ENCODE measurements at regions not wholly inside any gene's neighbourhood (a gene's known extent, or its start where the extent isn't known, plus 50 kb on each side); places are given as distances from the start of the nearest gene placed in this dataset.

DNA sequence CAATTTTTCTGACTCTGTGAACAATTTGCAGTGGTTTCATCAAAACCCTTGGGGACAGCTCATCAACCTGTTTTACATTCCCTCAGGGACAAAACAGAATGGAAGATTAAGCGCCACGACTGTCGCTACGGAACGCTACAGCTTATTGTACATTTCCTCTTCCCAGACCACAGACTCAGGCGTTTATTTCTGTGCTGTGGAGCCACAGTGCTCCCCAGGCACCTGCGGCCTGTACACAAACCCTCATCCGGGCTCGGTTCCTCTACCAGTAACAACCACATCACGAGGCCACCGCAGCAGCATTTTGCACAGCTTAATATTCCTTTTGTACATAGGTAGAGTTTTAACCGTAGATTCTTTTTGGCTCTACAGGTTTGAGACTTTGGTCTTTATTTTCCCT, 397.4 kb upstream of the OR4E1 start:
- no peak for DNase-seq (ENCODE audit: low read depth, low spot score)
- no peaks in the 10 kb centered on the region for H3K9me3 ChIP-seq (ENCODE audit: control insufficient read depth, insufficient read depth, low read length)
- no peak overlapping the region for H3K4me3 ChIP-seq (ENCODE audit: low read depth, low read length)
- ChIA-PET CTCF (no interaction called here), POLR2A (no interaction called here)
- TF ChIP-seq, protein P1, sequence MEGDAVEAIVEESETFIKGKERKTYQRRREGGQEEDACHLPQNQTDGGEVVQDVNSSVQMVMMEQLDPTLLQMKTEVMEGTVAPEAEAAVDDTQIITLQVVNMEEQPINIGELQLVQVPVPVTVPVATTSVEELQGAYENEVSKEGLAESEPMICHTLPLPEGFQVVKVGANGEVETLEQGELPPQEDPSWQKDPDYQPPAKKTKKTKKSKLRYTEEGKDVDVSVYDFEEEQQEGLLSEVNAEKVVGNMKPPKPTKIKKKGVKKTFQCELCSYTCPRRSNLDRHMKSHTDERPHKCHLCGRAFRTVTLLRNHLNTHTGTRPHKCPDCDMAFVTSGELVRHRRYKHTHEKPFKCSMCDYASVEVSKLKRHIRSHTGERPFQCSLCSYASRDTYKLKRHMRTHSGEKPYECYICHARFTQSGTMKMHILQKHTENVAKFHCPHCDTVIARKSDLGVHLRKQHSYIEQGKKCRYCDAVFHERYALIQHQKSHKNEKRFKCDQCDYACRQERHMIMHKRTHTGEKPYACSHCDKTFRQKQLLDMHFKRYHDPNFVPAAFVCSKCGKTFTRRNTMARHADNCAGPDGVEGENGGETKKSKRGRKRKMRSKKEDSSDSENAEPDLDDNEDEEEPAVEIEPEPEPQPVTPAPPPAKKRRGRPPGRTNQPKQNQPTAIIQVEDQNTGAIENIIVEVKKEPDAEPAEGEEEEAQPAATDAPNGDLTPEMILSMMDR (IDR thresholded peaks at IDR 0.05; ENCODE audit: low read depth, low read length): no peak
- H3K27me3 ChIP-seq (ENCODE audit: control insufficient read depth, insufficient read depth, low read length): no peaks in the 10 kb centered on the region
- H3K27ac ChIP-seq (ENCODE audit: low read depth, low read length): no peak overlapping the region

DNA sequence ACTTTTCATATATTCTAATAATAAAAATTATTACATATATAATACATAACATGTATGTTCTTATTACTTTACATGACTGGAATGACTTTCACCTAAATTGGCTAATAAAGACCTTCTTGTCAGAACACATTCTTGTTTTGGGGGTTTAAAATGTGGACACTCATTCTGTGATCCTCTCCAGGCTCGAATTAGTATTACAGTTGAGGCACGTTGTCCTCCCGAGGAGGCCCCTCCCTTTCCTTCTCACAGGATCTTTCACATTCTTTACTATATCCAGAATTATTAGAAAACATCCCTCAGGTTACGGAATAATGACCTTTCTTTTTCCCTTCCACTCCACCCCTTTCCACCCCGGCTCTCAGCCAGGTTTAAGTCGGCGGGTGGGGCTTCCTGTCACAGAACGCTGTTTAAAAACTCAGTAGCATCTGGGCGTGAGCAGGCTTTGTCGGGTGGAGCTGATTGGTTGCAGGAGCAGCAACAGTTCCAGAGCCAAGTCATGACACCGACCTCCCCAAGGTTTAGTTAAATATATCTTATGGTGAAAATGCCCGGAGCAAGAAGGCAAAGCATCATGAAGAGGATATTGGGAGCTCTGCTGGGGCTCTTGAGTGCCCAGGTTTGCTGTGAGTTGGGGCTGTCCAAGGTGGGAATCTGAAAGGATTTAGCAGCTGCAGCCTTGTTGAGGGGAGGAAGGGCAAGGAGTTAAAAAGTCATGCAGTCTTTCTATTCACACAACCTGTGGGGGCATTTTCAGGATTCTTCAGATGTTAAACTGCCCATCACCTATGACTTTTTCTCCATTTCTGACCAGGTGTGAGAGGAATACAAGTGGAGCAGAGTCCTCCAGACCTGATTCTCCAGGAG, 396.7 kb upstream of the OR4E1 start:
- Histone ChIP-seq H3K27ac (ENCODE audit: low read depth, low read length) (no peak overlapping the region), H3K9me3 (ENCODE audit: control insufficient read depth, insufficient read depth, low read length) (no peaks in the 10 kb centered on the region), H3K4me3 (ENCODE audit: low read depth, low read length) (no peak overlapping the region), H3K27me3 (ENCODE audit: control insufficient read depth, insufficient read depth, low read length) (no peaks in the 10 kb centered on the region)
- ChIA-PET POLR2A (no interaction called here), CTCF (no interaction called here)
- DNase-seq (ENCODE audit: low read depth, low spot score): no peak
- TF ChIP-seq, protein P1 (IDR thresholded peaks at IDR 0.05; ENCODE audit: low read depth, low read length): no peak

DNA sequence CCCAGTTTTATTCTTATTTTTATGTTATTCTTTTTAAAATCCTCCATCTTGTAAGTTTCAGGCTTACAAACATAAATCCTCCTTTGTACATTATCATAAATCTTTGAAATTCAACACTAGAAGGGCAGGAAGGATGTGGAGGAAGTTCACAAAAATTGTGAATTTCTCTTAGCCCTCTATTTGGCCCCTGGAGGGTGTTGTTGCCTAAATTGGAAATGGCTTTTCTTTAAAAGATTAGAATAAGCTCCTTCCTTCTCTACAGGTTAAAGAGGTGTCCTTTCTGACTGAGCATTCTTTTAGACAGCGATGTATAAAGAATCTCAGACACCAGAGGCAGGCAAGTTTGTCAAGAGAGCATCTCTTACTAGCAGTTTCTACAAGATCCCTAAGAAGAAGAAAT, 391.7 kb upstream of the OR4E1 start:
- POLR2A ChIA-PET: no interaction called here

DNA sequence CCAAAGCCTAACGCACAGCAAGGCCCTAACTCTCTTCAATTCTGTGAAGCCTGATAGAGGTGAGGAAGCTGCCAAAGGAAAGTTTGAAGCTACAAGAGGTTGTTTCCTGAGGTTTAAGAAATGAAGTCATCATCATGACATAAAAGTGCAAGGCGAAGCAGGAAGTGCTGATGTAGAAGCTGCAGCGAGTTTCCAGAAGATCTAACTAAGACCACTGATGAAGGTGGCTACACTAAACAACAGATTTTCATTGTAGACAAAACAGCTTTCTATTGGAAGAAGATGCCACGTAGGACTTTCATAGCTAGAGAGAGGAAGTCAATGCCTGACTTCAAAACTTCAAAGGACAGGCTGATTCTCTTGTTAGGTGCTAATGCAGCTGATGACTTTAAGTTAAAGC, 385.6 kb upstream of the OR4E1 start:
- Histone ChIP-seq H3K27me3 (ENCODE audit: control insufficient read depth, insufficient read depth, low read length) (no peaks in the 10 kb centered on the region), H3K9me3 (ENCODE audit: control insufficient read depth, insufficient read depth, low read length) (no peaks in the 10 kb centered on the region), H3K27ac (ENCODE audit: low read depth, low read length) (no peak overlapping the region), H3K4me3 (ENCODE audit: low read depth, low read length) (no peak overlapping the region)
- DNase-seq (ENCODE audit: low read depth, low spot score): no peak
- TF ChIP-seq, protein P1 (IDR thresholded peaks at IDR 0.05; ENCODE audit: low read depth, low read length): no peak
- ChIA-PET POLR2A (no interaction called here), CTCF (interaction anchor here (1.3 kb wide), 1 partner anchor 141 kb away, joined by 3 read pairs; no protein-coding TSS in a partner anchor)

More for the DNA sequence above, 391.7 kb upstream of the OR4E1 start:
- DNase-seq (ENCODE audit: low read depth, low spot score): no peak
- Histone ChIP-seq H3K9me3 (ENCODE audit: control insufficient read depth, insufficient read depth, low read length) (no peaks in the 10 kb centered on the region), H3K4me3 (ENCODE audit: low read depth, low read length) (no peak overlapping the region), H3K27me3 (ENCODE audit: control insufficient read depth, insufficient read depth, low read length) (no peaks in the 10 kb centered on the region), H3K27ac (ENCODE audit: low read depth, low read length) (no peak overlapping the region)
- CTCF ChIA-PET: no interaction called here
- TF ChIP-seq, protein P1 (IDR thresholded peaks at IDR 0.05; ENCODE audit: low read depth, low read length): no peak

DNA sequence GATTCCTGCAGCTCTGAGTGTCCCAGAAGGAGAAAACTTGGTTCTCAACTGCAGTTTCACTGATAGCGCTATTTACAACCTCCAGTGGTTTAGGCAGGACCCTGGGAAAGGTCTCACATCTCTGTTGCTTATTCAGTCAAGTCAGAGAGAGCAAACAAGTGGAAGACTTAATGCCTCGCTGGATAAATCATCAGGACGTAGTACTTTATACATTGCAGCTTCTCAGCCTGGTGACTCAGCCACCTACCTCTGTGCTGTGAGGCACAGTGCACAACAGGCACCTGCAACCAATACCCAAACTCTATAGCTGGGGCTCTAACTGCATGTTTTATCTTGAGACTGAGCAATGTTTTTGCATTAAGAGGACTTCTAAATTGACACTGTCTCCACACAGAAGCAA, 379.2 kb upstream of the OR4E1 start:
- ChIA-PET POLR2A (no interaction called here), CTCF (interaction anchor here (0.5 kb wide), 1 partner anchor 1132 kb away, joined by 3 read pairs; no protein-coding TSS in a partner anchor)
- TF ChIP-seq, protein P1 (IDR thresholded peaks at IDR 0.05; ENCODE audit: low read depth, low read length): no peak
- no peak overlapping the region for H3K4me3 ChIP-seq (ENCODE audit: low read depth, low read length)
- no peaks in the 10 kb centered on the region for H3K27me3 ChIP-seq (ENCODE audit: control insufficient read depth, insufficient read depth, low read length)
- no peak for DNase-seq (ENCODE audit: low read depth, low spot score)
- no peak overlapping the region for H3K27ac ChIP-seq (ENCODE audit: low read depth, low read length)
- no peaks in the 10 kb centered on the region for H3K9me3 ChIP-seq (ENCODE audit: control insufficient read depth, insufficient read depth, low read length)
